OCI-LY1 (cell line): ENCODE measurements at regions not wholly inside any gene's neighbourhood (a gene's known extent, or its start where the extent isn't known, plus 50 kb on each side); places are given as distances from the start of the nearest gene placed in this dataset.
"Not testable (repeated sequence)": the region's sequence is repeated elsewhere in the genome, so short reads cannot be mapped to it uniquely, and the experiment has no call there.

ENCODE experiments used
- H2AFZ ChIP-seq: fragments of 200-600 bp; sonication (generic), shearing (Covaris generic); 2 replicates; pipeline ENCODE4 v1.6.0; 2014; ENCODE audit warnings: antibody characterized with exemption, mild to moderate bottlenecking, low read length
- H3F3A ChIP-seq: fragments of 200-600 bp; sonication (generic), shearing (Covaris generic); 2 replicates; pipeline ENCODE4 v1.6.0; 2014; ENCODE audit warnings: mild to moderate bottlenecking, antibody characterized with exemption, low read length, moderate library complexity; ENCODE audit not compliant: insufficient read depth
- H3K27ac ChIP-seq: fragments of 200-600 bp; sonication (generic); 2 replicates; pipeline ENCODE4 v1.5.1; 2014; ENCODE audit warnings: low read length, mixed run types, mild to moderate bottlenecking, low read depth; ENCODE audit not compliant: poor library complexity, severe bottlenecking
- H3K27me3 ChIP-seq: fragments of 200-600 bp; sonication (generic); 2 replicates; pipeline ENCODE4 v1.6.0; 2014; ENCODE audit warnings: antibody characterized with exemption, mild to moderate bottlenecking, low read length, moderate library complexity; ENCODE audit not compliant: insufficient read depth
- H3K36me3 ChIP-seq: fragments of 200-600 bp; sonication (generic); 2 replicates; pipeline ENCODE4 v1.6.1; 2014; ENCODE audit warnings: mild to moderate bottlenecking, antibody characterized with exemption, low read length, moderate library complexity, mixed read lengths; ENCODE audit not compliant: insufficient read depth
- H3K4me1 ChIP-seq: fragments of 200-600 bp; sonication (generic); 2 replicates; pipeline ENCODE4 v1.5.1; 2014; ENCODE audit warnings: mild to moderate bottlenecking, low read length, moderate library complexity; ENCODE audit not compliant: insufficient read depth, severe bottlenecking
- H3K4me2 ChIP-seq: fragments of 200-600 bp; sonication (generic), shearing (Covaris generic); 2 replicates; pipeline ENCODE4 v1.6.1; 2014; ENCODE audit warnings: low read length
- H3K4me3 ChIP-seq: fragments of 200-600 bp; sonication (generic); 2 replicates; pipeline ENCODE4 v1.5.1; 2014; ENCODE audit warnings: low read length, low read depth, mild to moderate bottlenecking, mixed read lengths; ENCODE audit not compliant: poor library complexity, severe bottlenecking
- H3K79me2 ChIP-seq: fragments of 200-600 bp; shearing (Covaris generic); 2 replicates; pipeline ENCODE4 v1.6.1; 2016; ENCODE audit warnings: mixed run types, low read length, mixed read lengths; ENCODE audit not compliant: insufficient read depth
- H3K9ac ChIP-seq: fragments of 200-600 bp; sonication (generic), shearing (Covaris generic); 2 replicates; pipeline ENCODE4 v1.6.1; 2014; ENCODE audit warnings: mild to moderate bottlenecking, low read length, mixed read lengths
- H3K9me2 ChIP-seq: fragments of 200-600 bp; sonication (generic), shearing (Covaris generic); 2 replicates; pipeline ENCODE4 v1.6.1; 2014; ENCODE audit warnings: low read depth, mild to moderate bottlenecking, low read length, mixed read lengths
- H3K9me3 ChIP-seq: fragments of 200-600 bp; shearing (Covaris generic); 2 replicates; pipeline ENCODE4 v1.6.1; 2014; ENCODE audit warnings: low read length, mixed read lengths
- H4K20me1 ChIP-seq: fragments of 200-600 bp; sonication (generic), shearing (Covaris generic); 2 replicates; pipeline ENCODE4 v1.6.0; 2016; ENCODE audit warnings: mild to moderate bottlenecking, low read length; ENCODE audit not compliant: insufficient read depth
- EZH2 ChIP-seq: fragments of 200-600 bp; sonication (generic), shearing (Covaris generic); IDR thresholded peaks from 2 replicates; pipeline ENCODE4 v1.8.0; 2017; ENCODE audit warnings: borderline replicate concordance, mixed run types, mild to moderate bottlenecking, antibody characterized with exemption, low read length, moderate library complexity, mixed read lengths
- TF ChIP-seq, protein P1 (sequence below): fragments of 200-600 bp; sonication (generic), shearing (Covaris generic); IDR thresholded peaks from 2 replicates; pipeline ENCODE4 v1.5.1; 2017; ENCODE audit warnings: mild to moderate bottlenecking, antibody characterized with exemption, low read length, moderate library complexity, mixed read lengths

DNA sequence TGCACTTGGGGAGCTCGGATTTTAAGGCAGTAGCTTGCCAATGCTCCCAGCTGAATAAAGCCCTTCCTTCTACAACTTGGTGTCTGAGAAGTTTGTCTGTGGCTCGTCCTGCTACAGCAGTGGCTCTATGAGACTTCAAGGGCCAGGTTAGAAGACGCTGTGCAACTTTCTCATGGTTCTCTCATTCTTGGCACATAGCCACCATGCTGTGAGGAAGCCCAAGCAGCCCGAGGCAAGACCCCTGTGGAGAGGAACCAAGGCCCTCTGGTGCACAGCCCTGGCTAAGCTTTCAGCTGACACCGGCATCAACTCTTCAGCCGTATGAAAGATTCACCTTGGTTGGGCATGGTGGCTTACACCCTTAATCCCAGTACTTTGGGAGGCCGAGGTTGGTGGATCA lies 116.9 kb upstream of the EEF2KMT start:
- H3K27me3 ChIP-seq, result no peaks in the 10 kb centered on the region
- no peaks in the 10 kb centered on the region for H3F3A ChIP-seq
- no peaks in the 10 kb centered on the region for H4K20me1 ChIP-seq
- no peak overlapping the region for H3K9ac ChIP-seq
- no peaks in the 10 kb centered on the region for H3K4me1 ChIP-seq
- no peaks in the 10 kb centered on the region for H3K9me3 ChIP-seq
- no peak overlapping the region for H2AFZ ChIP-seq
- H3K4me2 ChIP-seq, result no peak overlapping the region
- H3K36me3 ChIP-seq, result no peaks in the 10 kb centered on the region
- H3K27ac ChIP-seq, result no peak overlapping the region
- H3K9me2 ChIP-seq, result no peaks in the 10 kb centered on the region
- H3K79me2 ChIP-seq, result no peaks in the 10 kb centered on the region
- TF ChIP-seq, protein P1, sequence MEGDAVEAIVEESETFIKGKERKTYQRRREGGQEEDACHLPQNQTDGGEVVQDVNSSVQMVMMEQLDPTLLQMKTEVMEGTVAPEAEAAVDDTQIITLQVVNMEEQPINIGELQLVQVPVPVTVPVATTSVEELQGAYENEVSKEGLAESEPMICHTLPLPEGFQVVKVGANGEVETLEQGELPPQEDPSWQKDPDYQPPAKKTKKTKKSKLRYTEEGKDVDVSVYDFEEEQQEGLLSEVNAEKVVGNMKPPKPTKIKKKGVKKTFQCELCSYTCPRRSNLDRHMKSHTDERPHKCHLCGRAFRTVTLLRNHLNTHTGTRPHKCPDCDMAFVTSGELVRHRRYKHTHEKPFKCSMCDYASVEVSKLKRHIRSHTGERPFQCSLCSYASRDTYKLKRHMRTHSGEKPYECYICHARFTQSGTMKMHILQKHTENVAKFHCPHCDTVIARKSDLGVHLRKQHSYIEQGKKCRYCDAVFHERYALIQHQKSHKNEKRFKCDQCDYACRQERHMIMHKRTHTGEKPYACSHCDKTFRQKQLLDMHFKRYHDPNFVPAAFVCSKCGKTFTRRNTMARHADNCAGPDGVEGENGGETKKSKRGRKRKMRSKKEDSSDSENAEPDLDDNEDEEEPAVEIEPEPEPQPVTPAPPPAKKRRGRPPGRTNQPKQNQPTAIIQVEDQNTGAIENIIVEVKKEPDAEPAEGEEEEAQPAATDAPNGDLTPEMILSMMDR, result no peak
- TF ChIP-seq EZH2, result no peak
- H3K4me3 ChIP-seq, result no peak overlapping the region

DNA sequence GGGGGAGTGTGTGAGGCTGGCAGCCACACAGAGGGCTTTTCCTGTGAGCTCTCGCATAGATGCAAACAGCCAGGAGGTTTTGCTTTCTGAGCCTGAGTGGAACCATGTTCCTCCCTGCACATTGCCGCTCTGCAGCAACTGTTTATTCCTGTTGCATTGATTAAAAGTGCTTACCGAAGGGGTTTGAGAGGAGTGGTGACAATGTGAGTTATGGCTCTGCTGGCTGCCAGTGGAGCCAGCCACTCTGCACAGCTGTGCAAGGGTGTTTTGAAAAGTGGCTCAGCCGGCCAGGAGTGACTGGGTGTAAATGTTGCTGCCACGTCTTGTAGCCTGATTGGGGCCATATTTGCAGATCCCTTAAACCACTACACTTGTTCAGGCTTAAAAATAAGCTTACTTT lies 114.9 kb upstream of the EEF2KMT start:
- not testable (repeated sequence) for H3K27me3 ChIP-seq, H3K9ac ChIP-seq, H3K79me2 ChIP-seq, H3K36me3 ChIP-seq, H3K4me1 ChIP-seq, H3K4me3 ChIP-seq, H3K27ac ChIP-seq, H3K4me2 ChIP-seq, H4K20me1 ChIP-seq, H3F3A ChIP-seq, H3K9me2 ChIP-seq, H3K9me3 ChIP-seq, H2AFZ ChIP-seq

DNA sequence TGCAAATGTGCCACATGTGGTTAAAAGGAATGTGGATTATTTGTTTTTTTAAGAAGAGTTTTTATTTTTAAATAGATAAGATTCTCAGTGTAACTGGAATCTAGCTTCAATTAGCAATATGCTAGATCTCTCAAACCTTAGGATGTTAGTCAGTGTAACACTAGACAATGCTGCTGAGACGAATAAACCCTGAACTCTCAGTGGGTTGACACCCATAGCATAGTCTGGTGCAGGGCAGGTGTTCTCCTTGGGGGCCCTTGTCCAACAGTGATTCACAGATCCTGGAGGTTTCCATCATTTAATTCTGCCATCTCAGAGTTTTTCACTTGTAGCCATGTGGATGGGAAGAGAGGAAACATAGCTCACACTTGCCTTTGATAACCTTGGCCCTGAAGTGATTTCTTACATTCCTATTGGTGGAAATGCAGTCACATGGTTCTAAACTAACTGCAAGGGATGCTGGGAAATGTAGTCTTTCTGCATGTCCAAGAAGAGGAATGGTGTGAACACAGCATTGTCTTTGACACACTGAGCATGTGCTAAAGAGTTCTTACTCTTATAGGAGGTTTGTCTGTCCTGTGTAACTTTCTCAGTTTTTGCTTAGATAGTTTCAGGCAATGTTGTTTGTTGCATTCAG lies 110.4 kb upstream of the EEF2KMT start:
- H3K4me3 ChIP-seq, H4K20me1 ChIP-seq: not testable (repeated sequence)

DNA sequence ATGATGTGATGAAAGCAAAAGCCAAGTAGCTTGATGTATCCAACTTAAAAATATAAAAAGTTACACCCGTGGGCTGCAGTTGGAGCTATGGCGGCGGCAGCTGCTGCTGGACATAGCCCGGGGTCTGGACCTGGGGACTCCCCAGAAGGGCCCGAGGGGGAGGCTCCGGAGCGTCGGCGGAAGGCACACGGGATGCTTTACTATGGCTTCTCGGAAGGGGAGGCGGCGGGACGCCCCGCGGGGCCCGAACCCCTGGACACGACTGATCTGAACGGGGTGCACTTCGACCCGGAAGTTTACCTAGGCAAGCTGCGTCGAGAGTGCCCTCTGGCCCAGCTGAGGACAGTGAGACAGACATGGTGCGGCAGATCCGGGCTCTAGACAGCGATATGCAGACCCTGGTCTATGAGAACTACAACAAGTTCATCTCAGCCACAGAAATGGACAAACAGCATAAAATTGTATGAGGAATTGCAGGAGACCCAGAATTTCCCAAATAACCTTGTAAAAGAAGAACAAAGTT lies 109.5 kb upstream of the EEF2KMT start:
- Histone ChIP-seq H3K9me3 (no peaks in the 10 kb centered on the region), H3K79me2 (no peaks in the 10 kb centered on the region), H2AFZ (no peak overlapping the region), H3K27ac (no peak overlapping the region), H3K4me1 (no peaks in the 10 kb centered on the region), H3K4me3 (no peak overlapping the region), H4K20me1 (no peaks in the 10 kb centered on the region), H3K36me3 (no peaks in the 10 kb centered on the region), H3F3A (no peaks in the 10 kb centered on the region), H3K4me2 (no peak overlapping the region), H3K9ac (no peak overlapping the region), H3K9me2 (no peaks in the 10 kb centered on the region), H3K27me3 (no peaks in the 10 kb centered on the region)
- TF ChIP-seq, protein P1, result no peak
- TF ChIP-seq EZH2, result no peak

More for the DNA sequence above, 110.4 kb upstream of the EEF2KMT start:
- H3K9me3 ChIP-seq, H3K4me2 ChIP-seq, H3K9me2 ChIP-seq, H2AFZ ChIP-seq, H3K79me2 ChIP-seq, H3K27ac ChIP-seq, H3F3A ChIP-seq, H3K36me3 ChIP-seq, H3K27me3 ChIP-seq, H3K4me1 ChIP-seq, H3K9ac ChIP-seq: not testable (repeated sequence)
